Uterus (tissue), 3 donors: ENCODE measurements at regions not wholly inside any gene's neighbourhood (a gene's known extent, or its start where the extent isn't known, plus 50 kb on each side); places are given as distances from the start of the nearest gene placed in this dataset.

Experiments
- DNase-seq, 2 donors: peaks; one replicate each; pipeline ENCODE4 v3.0.0-alpha.2; 2019 to 2020
- H3K27ac ChIP-seq, 2 donors: fragments of 200-600 bp; sonication (generic); 1 replicate in 1 of 2; 2 replicates in 1 of 2; pipeline ENCODE4 v1.5.1; 2016 to 2018
- H3K27me3 ChIP-seq, 2 donors: fragments of 200-600 bp; sonication (generic); one replicate each; pipeline ENCODE4 v1.5.1; 2018 to 2019; ENCODE audit warnings: control low read depth in 1 of 2
- H3K36me3 ChIP-seq, 2 donors: fragments of 200-600 bp; sonication (generic); one replicate each; pipeline ENCODE4 v1.5.1; 2019; ENCODE audit warnings: control low read depth in 1 of 2
- H3K4me1 ChIP-seq, 2 donors: fragments of 200-600 bp; sonication (generic); one replicate each; pipeline ENCODE4 v1.5.1; 2018 to 2019; ENCODE audit warnings: control low read depth in 1 of 2
- H3K4me3 ChIP-seq, 2 donors: fragments of 200-600 bp; sonication (generic); 1 replicate in 1 of 2; 2 replicates in 1 of 2; pipeline ENCODE4 v1.5.1; 2018 to 2019; ENCODE audit warnings: mild to moderate bottlenecking in 1 of 2
- H3K9me3 ChIP-seq, 2 donors: fragments of 200-600 bp; sonication (generic); one replicate each; pipeline ENCODE4 v1.5.1; 2019; ENCODE audit warnings: control low read depth in 1 of 2
- POLR2A ChIP-seq, 2 donors: fragments of 450-650 bp; IDR thresholded peaks; one replicate each; pipeline ENCODE4 v1.6.1; 2016; ENCODE audit warnings: antibody characterized with exemption in 2 of 2, mild to moderate bottlenecking in 1 of 2, moderate library complexity in 1 of 2
- intact Hi-C: fragments of 100-400 bp; cut with DNase I; formaldehyde crosslinking; loops from one replicate; pipeline ENCODE4 v1.15.1; 2023; ENCODE audit warnings: low total_unique reads
- TF ChIP-seq, protein P1 (sequence below), 4 experiments: fragments of 200-600 bp in 2 of 4; fragments of 450-650 bp in 2 of 4; sonication (generic) in 2 of 4; IDR thresholded peaks; one replicate each; pipeline ENCODE4 v1.5.1; 2016 to 2019; ENCODE audit warnings: antibody characterized with exemption in 4 of 4, mild to moderate bottlenecking in 2 of 4, moderate library complexity in 1 of 4
- donor health status: DM: yes; HTN: yes; CAD: no.

- intact Hi-C loops = no loop called here
- DNase-seq = no peak
- TF ChIP-seq, protein P1, sequence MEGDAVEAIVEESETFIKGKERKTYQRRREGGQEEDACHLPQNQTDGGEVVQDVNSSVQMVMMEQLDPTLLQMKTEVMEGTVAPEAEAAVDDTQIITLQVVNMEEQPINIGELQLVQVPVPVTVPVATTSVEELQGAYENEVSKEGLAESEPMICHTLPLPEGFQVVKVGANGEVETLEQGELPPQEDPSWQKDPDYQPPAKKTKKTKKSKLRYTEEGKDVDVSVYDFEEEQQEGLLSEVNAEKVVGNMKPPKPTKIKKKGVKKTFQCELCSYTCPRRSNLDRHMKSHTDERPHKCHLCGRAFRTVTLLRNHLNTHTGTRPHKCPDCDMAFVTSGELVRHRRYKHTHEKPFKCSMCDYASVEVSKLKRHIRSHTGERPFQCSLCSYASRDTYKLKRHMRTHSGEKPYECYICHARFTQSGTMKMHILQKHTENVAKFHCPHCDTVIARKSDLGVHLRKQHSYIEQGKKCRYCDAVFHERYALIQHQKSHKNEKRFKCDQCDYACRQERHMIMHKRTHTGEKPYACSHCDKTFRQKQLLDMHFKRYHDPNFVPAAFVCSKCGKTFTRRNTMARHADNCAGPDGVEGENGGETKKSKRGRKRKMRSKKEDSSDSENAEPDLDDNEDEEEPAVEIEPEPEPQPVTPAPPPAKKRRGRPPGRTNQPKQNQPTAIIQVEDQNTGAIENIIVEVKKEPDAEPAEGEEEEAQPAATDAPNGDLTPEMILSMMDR (IDR thresholded peaks at IDR 0.05) = no peak
- no peak for TF ChIP-seq POLR2A (IDR thresholded peaks at IDR 0.05)
Measured at GRCh38 chr3:66585520-66586095, 84.8 kb upstream of the LRIG1 start.

DNA sequence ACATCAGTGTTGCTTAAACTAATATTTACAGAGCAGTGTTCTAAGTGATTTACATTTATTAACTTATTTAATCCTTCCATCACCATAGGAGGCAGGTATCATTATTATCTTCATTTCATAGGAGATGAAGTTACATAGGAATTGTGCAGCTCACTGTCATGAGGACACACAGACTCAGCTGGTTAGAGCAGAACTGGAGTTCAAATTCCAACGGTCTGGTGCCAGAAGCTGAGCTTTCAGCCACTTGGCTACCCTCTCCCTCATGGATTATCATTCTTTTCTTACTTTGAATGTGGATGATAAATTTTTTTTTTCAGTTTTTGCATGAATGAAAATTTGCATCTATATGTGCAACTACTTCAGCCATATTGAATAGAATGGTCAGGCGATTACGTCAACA lies 86.0 kb upstream of the LRIG1 start:
- intact Hi-C loops = no loop called here
- H3K4me1 ChIP-seq = no peaks in the 10 kb centered on the region
- no peaks in the 10 kb centered on the region for H3K27me3 ChIP-seq
- TF ChIP-seq POLR2A (IDR thresholded peaks at IDR 0.05) = no peak
- TF ChIP-seq, protein P1 (IDR thresholded peaks at IDR 0.05) = no peak
- H3K9me3 ChIP-seq = no peaks in the 10 kb centered on the region
- H3K36me3 ChIP-seq = no peaks in the 10 kb centered on the region
- no peak overlapping the region for H3K4me3 ChIP-seq
- DNase-seq = no peak
- H3K27ac ChIP-seq = no peak overlapping the region

More at GRCh38 chr3:66585520-66586095, 84.8 kb upstream of the LRIG1 start:
- Histone ChIP-seq H3K36me3 (no peaks in the 10 kb centered on the region), H3K4me3 (no peak overlapping the region), H3K4me1 (no peaks in the 10 kb centered on the region), H3K9me3 (no peaks in the 10 kb centered on the region), H3K27me3 (no peaks in the 10 kb centered on the region), H3K27ac (no peak overlapping the region)

- TF ChIP-seq, protein P1 (IDR thresholded peaks at IDR 0.05) = no peak
- no peak for TF ChIP-seq POLR2A (IDR thresholded peaks at IDR 0.05)
- Histone ChIP-seq H3K9me3 (no peaks in the 10 kb centered on the region), H3K4me1 (no peaks in the 10 kb centered on the region), H3K27ac (no peak overlapping the region), H3K27me3 (no peaks in the 10 kb centered on the region), H3K4me3 (no peak overlapping the region), H3K36me3 (no peaks in the 10 kb centered on the region)
- DNase-seq = no peak
- intact Hi-C loops = no loop called here
Measured at GRCh38 chr3:66588340-66588847, 87.6 kb upstream of the LRIG1 start.

- Histone ChIP-seq H3K4me1 (no peaks in the 10 kb centered on the region), H3K27me3 (no peaks in the 10 kb centered on the region), H3K36me3 (no peaks in the 10 kb centered on the region), H3K4me3 (no peak overlapping the region), H3K27ac (no peak overlapping the region), H3K9me3 (no peaks in the 10 kb centered on the region)
- TF ChIP-seq, protein P1 (IDR thresholded peaks at IDR 0.05) = no peak
- TF ChIP-seq POLR2A (IDR thresholded peaks at IDR 0.05) = no peak
- intact Hi-C loops = no loop called here
- no peak for DNase-seq
Measured at GRCh38 chr3:66592016-66592761, 91.4 kb upstream of the LRIG1 start.

GRCh38 chr3:66592927-66593625 lies 92.3 kb upstream of the LRIG1 start:
- no peak for DNase-seq
- Histone ChIP-seq H3K36me3 (no peaks in the 10 kb centered on the region), H3K27me3 (no peaks in the 10 kb centered on the region), H3K4me1 (no peaks in the 10 kb centered on the region), H3K9me3 (no peaks in the 10 kb centered on the region), H3K4me3 (no peak overlapping the region), H3K27ac (no peak overlapping the region)
- TF ChIP-seq POLR2A (IDR thresholded peaks at IDR 0.05) = no peak
- TF ChIP-seq, protein P1 (IDR thresholded peaks at IDR 0.05) = no peak
- intact Hi-C loops = no loop called here
